ENCODE measurements at regions not wholly inside any gene's neighbourhood (a gene's known extent, or its start where the extent isn't known, plus 50 kb on each side); places are given as distances from the start of the nearest gene placed in this dataset.
A peak's percentile ranks its signal among the peaks of the same experiment; 100 is the strongest.

DNA sequence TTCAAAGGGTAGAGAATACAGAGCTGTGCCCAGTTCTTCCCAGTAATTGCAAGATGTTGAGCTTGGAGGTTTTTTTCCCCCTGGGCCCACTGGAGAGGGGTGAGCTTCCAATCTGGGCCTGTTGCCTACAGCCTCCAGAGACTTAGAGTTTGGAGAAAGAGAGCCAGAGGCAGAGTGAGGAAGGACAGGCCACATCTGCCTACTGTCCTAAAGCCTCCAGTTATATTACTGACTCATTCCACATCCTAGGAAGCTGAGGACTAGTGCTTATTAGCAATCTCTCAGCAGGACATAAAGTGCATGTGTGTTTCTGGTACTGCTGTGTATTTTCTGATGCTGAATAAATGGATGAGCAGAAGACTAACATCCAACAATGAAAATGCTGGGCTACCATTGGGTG lies 181.0 kb upstream of the MAMLD1 start:
- DNase-seq (ENCODE audit: low read depth, low spot score): no peak
- in situ Hi-C loops (cut with HindIII; ENCODE audit: low pct_unique_long_range_greater_than_20kb, low sequenced_read_pairs) (no loop called here), intact Hi-C loops (cut with micrococcal nuclease; ENCODE audit: unreplicated experiment) (no loop called here)
- TF ChIP-seq, protein P1, sequence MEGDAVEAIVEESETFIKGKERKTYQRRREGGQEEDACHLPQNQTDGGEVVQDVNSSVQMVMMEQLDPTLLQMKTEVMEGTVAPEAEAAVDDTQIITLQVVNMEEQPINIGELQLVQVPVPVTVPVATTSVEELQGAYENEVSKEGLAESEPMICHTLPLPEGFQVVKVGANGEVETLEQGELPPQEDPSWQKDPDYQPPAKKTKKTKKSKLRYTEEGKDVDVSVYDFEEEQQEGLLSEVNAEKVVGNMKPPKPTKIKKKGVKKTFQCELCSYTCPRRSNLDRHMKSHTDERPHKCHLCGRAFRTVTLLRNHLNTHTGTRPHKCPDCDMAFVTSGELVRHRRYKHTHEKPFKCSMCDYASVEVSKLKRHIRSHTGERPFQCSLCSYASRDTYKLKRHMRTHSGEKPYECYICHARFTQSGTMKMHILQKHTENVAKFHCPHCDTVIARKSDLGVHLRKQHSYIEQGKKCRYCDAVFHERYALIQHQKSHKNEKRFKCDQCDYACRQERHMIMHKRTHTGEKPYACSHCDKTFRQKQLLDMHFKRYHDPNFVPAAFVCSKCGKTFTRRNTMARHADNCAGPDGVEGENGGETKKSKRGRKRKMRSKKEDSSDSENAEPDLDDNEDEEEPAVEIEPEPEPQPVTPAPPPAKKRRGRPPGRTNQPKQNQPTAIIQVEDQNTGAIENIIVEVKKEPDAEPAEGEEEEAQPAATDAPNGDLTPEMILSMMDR (IDR thresholded peaks at IDR 0.05): no peak
- TF ChIP-seq TCF7L2 (IDR thresholded peaks at IDR 0.05; ENCODE audit: low read depth, low read length) (no peak), POLR2AphosphoS5 (IDR thresholded peaks at IDR 0.05; ENCODE audit: low read depth, low read length) (no peak), SIN3A (IDR thresholded peaks at IDR 0.05; ENCODE audit: borderline replicate concordance, insufficient read depth, low read depth, low read length) (no peak)
- TF ChIP-seq, protein P2, sequence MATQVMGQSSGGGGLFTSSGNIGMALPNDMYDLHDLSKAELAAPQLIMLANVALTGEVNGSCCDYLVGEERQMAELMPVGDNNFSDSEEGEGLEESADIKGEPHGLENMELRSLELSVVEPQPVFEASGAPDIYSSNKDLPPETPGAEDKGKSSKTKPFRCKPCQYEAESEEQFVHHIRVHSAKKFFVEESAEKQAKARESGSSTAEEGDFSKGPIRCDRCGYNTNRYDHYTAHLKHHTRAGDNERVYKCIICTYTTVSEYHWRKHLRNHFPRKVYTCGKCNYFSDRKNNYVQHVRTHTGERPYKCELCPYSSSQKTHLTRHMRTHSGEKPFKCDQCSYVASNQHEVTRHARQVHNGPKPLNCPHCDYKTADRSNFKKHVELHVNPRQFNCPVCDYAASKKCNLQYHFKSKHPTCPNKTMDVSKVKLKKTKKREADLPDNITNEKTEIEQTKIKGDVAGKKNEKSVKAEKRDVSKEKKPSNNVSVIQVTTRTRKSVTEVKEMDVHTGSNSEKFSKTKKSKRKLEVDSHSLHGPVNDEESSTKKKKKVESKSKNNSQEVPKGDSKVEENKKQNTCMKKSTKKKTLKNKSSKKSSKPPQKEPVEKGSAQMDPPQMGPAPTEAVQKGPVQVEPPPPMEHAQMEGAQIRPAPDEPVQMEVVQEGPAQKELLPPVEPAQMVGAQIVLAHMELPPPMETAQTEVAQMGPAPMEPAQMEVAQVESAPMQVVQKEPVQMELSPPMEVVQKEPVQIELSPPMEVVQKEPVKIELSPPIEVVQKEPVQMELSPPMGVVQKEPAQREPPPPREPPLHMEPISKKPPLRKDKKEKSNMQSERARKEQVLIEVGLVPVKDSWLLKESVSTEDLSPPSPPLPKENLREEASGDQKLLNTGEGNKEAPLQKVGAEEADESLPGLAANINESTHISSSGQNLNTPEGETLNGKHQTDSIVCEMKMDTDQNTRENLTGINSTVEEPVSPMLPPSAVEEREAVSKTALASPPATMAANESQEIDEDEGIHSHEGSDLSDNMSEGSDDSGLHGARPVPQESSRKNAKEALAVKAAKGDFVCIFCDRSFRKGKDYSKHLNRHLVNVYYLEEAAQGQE (IDR thresholded peaks at IDR 0.05; ENCODE audit: insufficient read depth in 1 of 2, low read depth in 2 of 2, low read length in 1 of 2): no peak
- Histone ChIP-seq H3K9me3 (ENCODE audit: control insufficient read depth, insufficient read depth, low read depth, low read length) (no peaks in the 10 kb centered on the region), H3K36me3 (ENCODE audit: control insufficient read depth, insufficient read depth, low read length) (no peaks in the 10 kb centered on the region), H3K27ac (ENCODE audit: low read length) (no peak overlapping the region), H3K4me3 (ENCODE audit: low read depth in 2 of 2, low read length in 2 of 2) (no peak overlapping the region), H3K4me1 (ENCODE audit: control insufficient read depth, insufficient read depth, low read length) (no peaks in the 10 kb centered on the region), H3K27me3 (ENCODE audit: control insufficient read depth, insufficient read depth, low read length) (no peaks in the 10 kb centered on the region)
- no TSS peak for BruUV-seq (replicated peaks)
- POLR2A ChIA-PET: no interaction called here
- CTCF ChIA-PET: no interaction called here
- ATAC-seq: no peak

DNA sequence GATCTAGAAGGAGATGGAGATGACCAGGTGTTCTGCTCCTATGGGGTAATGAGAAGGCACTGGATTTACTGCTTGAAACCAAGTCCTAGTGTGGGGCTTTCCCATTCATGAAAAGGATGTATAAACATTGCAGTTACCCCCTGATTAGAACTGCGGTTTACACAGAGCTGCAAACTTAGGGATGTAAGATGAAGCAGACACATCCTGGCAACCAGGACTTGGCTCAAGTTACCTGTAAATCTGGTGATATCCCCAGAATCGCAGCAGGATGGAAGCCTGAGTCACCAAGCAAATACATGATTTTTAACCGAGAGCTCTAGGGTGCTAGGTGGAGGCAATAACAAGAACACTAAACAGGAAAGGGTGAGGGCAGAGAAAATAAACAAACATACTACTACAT lies 178.6 kb upstream of the MAMLD1 start:
- H3K9me3 ChIP-seq (ENCODE audit: control insufficient read depth, insufficient read depth, low read depth, low read length): no peaks in the 10 kb centered on the region
- no peaks in the 10 kb centered on the region for H3K4me1 ChIP-seq (ENCODE audit: control insufficient read depth, insufficient read depth, low read length)
- H3K27ac ChIP-seq (ENCODE audit: low read length): no peak overlapping the region
- DNase-seq (ENCODE audit: low read depth, low spot score) (peak; percentile 76), ATAC-seq (peak; percentile 95)
- POLR2A ChIA-PET: no interaction called here
- BruUV-seq (replicated peaks): no TSS peak
- CTCF ChIA-PET: no interaction called here
- TF ChIP-seq, protein P2 (IDR thresholded peaks at IDR 0.05; ENCODE audit: insufficient read depth in 1 of 2, low read depth in 2 of 2, low read length in 1 of 2): no peak
- TF ChIP-seq, protein P1 (IDR thresholded peaks at IDR 0.05): no peak
- H3K27me3 ChIP-seq (ENCODE audit: control insufficient read depth, insufficient read depth, low read length): no peaks in the 10 kb centered on the region
- no peaks in the 10 kb centered on the region for H3K36me3 ChIP-seq (ENCODE audit: control insufficient read depth, insufficient read depth, low read length)
- H3K4me3 ChIP-seq (ENCODE audit: low read depth in 2 of 2, low read length in 2 of 2): peak overlapping the region in 1 of 2 experiments; percentile 9; a peak in 1 of 4 replicates
- in situ Hi-C loops (cut with HindIII; ENCODE audit: low pct_unique_long_range_greater_than_20kb, low sequenced_read_pairs) (no loop called here), intact Hi-C loops (cut with micrococcal nuclease; ENCODE audit: unreplicated experiment) (no loop called here)

Data from Panc1 (cell line).